CD14-positive monocyte (primary cell): ENCODE measurements at regions not wholly inside any gene's neighbourhood (a gene's known extent, or its start where the extent isn't known, plus 50 kb on each side); places are given as distances from the start of the nearest gene placed in this dataset.

ENCODE experiments used
- DNase-seq, 3 donors: peaks; one replicate each; pipeline ENCODE4 v3.0.0-alpha.2; 2011 to 2022
- H2AFZ ChIP-seq: 2 replicates; pipeline ENCODE4 v1.6.0; 2012; ENCODE audit warnings: mild to moderate bottlenecking, low read depth, low read length, inconsistent platforms; ENCODE audit not compliant: insufficient read depth, poor library complexity, severe bottlenecking
- H3K27ac ChIP-seq, 2 donors: 1 replicate in 1 of 2; 2 replicates in 1 of 2; pipeline ENCODE4 v1.5.1; 2012 to 2013; ENCODE audit warnings: low read length in 2 of 2, control low read depth in 1 of 2, inconsistent platforms in 1 of 2, low read depth in 1 of 2, mild to moderate bottlenecking in 1 of 2
- H3K27me3 ChIP-seq, 2 donors: one replicate each; pipeline versions ENCODE4 v1.6.0 to v1.6.1; 2011 to 2013; ENCODE audit warnings: low read length in 2 of 2; ENCODE audit not compliant: control insufficient read depth in 2 of 2, insufficient read depth in 2 of 2
- H3K36me3 ChIP-seq, 2 donors: replicated peaks in 1 of 2; 1 replicate in 1 of 2; 2 replicates in 1 of 2; pipeline versions ENCODE4 v1.5.1 to v1.6.1; 2012 to 2013; ENCODE audit warnings: low read length in 2 of 2, control low read depth in 1 of 2, inconsistent platforms in 1 of 2, mild to moderate bottlenecking in 1 of 2; ENCODE audit not compliant: insufficient read depth in 2 of 2, control insufficient read depth in 1 of 2
- H3K4me1 ChIP-seq, 2 donors: 1 replicate in 1 of 2; 2 replicates in 1 of 2; pipeline versions ENCODE4 v1.5.1 to v1.6.1; 2012 to 2013; ENCODE audit warnings: low read length in 2 of 2, control low read depth in 1 of 2, inconsistent platforms in 1 of 2, mild to moderate bottlenecking in 1 of 2, moderate library complexity in 1 of 2; ENCODE audit not compliant: insufficient read depth in 2 of 2, control insufficient read depth in 1 of 2
- H3K4me2 ChIP-seq: replicated peaks from 2 replicates; pipeline ENCODE3; 2012; ENCODE audit warnings: low read length, moderate library complexity, mild to moderate bottlenecking; ENCODE audit not compliant: poor library complexity, severe bottlenecking; ENCODE audit errors: extremely low read depth
- H3K4me3 ChIP-seq, 3 experiments: fragments of 200-600 bp in 1 of 3; sonication (generic) in 1 of 3; replicated peaks in 1 of 3; 1 replicate in 2 of 3; 2 replicates in 1 of 3; pipeline ENCODE4 v1.5.1; 2011 to 2013; ENCODE audit warnings: low read length in 3 of 3, mild to moderate bottlenecking in 3 of 3, control low read depth in 2 of 3, low read depth in 2 of 3, inconsistent platforms in 1 of 3, moderate library complexity in 1 of 3
- H3K79me2 ChIP-seq: 2 replicates; pipeline ENCODE4 v1.6.0; 2012; ENCODE audit warnings: mild to moderate bottlenecking, control low read depth, inconsistent platforms, low read length, moderate library complexity; ENCODE audit not compliant: insufficient read depth
- H3K9ac ChIP-seq: 2 replicates; pipeline ENCODE4 v1.6.0; 2017; ENCODE audit warnings: low read length, mild to moderate bottlenecking; ENCODE audit not compliant: insufficient read depth, poor library complexity, severe bottlenecking
- H3K9me3 ChIP-seq, 2 donors: replicated peaks in 1 of 2; 1 replicate in 1 of 2; 2 replicates in 1 of 2; pipeline versions ENCODE4 v1.5.1 to v1.6.1; 2012 to 2013; ENCODE audit warnings: low read length in 2 of 2, control low read depth in 1 of 2; ENCODE audit not compliant: control insufficient read depth in 1 of 2, insufficient read depth in 1 of 2
- H4K20me1 ChIP-seq: 2 replicates; pipeline ENCODE4 v1.6.0; 2012; ENCODE audit warnings: mild to moderate bottlenecking, low read length, control low read depth, moderate library complexity; ENCODE audit not compliant: insufficient read depth
- H3K27ac Mint-ChIP-seq, 7 donors: one replicate each; pipeline ENCODE4 v1.8.0; 2020; ENCODE audit warnings: mild to moderate bottlenecking in 7 of 7, mixed read lengths in 7 of 7, moderate library complexity in 6 of 7, inconsistent platforms in 2 of 7
- H3K27me3 Mint-ChIP-seq, 3 donors: one replicate each; pipeline ENCODE4 v1.8.0; 2021 to 2022; ENCODE audit warnings: low read depth in 3 of 3, mild to moderate bottlenecking in 3 of 3, mixed read lengths in 3 of 3, moderate library complexity in 3 of 3, inconsistent platforms in 1 of 3
- H3K36me3 Mint-ChIP-seq, 2 donors: one replicate each; pipeline ENCODE4 v1.8.0; 2020; ENCODE audit warnings: mixed read lengths in 2 of 2, inconsistent platforms in 1 of 2, mild to moderate bottlenecking in 1 of 2
- H3K4me1 Mint-ChIP-seq: one replicate; pipeline ENCODE4 v1.8.0; 2020; ENCODE audit warnings: mild to moderate bottlenecking, mixed read lengths
- H3K4me3 Mint-ChIP-seq, 2 donors: one replicate each; pipeline ENCODE4 v1.8.0; 2020; ENCODE audit warnings: mild to moderate bottlenecking in 2 of 2, mixed read lengths in 2 of 2, moderate library complexity in 1 of 2
- H3K9me3 Mint-ChIP-seq, 7 donors: one replicate each; pipeline ENCODE4 v1.8.0; 2020 to 2022; ENCODE audit warnings: mixed read lengths in 7 of 7, mild to moderate bottlenecking in 6 of 7, moderate library complexity in 6 of 7, inconsistent platforms in 2 of 7
- WGBS: methylation state at CpG from one replicate; pipeline ENCODE4 v1.1.5; 2013; ENCODE audit warnings: missing lambda C conversion rate; ENCODE audit not compliant: insufficient coverage; 5-methylcytosine and 5-hydroxymethylcytosine counted together
- intact Hi-C, 2 donors: fragments of 100-400 bp; cut with micrococcal nuclease; formaldehyde crosslinking; loops; one replicate each; pipeline versions ENCODE4 v1.15.0 to v1.15.1; 2023
- TF ChIP-seq, protein P1 (sequence below): fragments of 200-600 bp; IDR thresholded peaks from one replicate; pipeline ENCODE4 v1.8.0; 2022; ENCODE audit warnings: antibody characterized with exemption, mild to moderate bottlenecking

DNA sequence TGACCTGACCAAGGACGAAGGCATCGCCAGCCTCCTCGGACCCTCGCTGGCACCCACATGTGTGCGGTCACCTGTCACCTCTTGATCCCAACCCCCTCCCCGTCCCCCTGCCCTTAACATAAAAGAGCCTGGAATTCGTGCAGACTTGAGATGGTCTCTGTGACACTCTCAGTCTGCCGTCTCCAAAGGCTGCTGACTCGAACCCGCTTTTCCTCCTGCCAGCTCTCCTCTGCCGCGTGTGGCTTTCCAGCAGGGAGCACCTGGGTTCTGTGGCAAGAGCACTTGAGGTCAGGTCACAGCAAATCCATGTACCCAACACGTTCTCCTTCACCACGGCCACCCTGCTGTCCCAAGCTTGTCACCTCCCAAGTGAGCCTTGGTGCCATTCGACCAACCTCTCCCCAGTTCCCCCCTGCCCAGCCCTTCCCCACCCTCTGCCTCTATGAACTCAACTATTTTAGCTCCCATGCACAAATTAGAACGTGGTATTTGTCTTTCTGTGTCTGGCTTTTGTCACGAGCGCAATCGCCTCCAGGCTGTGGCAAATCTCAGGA, 207.6 kb downstream of the BRD1 start:
- no peak overlapping the region for H3K9ac ChIP-seq
- Mint-ChIP-seq H3K4me3 (no peak overlapping the region), H3K27me3 (peaks cover 0 to 1% (median 0%) of the 10 kb centered on the region in 3 donors), H3K36me3 (peaks cover 29 to 59% of the 10 kb centered on the region in 2 donors), H3K9me3 (peaks cover 19 to 27% (median 26%) of the 10 kb centered on the region in 7 donors), H3K27ac (no peak overlapping the region), H3K4me1 (no peaks in the 10 kb centered on the region)
- WGBS: 94% methylated on average over 19 of the region's 19 CpGs
- H3K4me2 ChIP-seq: no peak overlapping the region
- no peaks in the 10 kb centered on the region for H3K27me3 ChIP-seq
- peaks cover 25 to 41% of the 10 kb centered on the region in 2 donors for H3K9me3 ChIP-seq
- no peak overlapping the region for H2AFZ ChIP-seq
- peaks cover 6 to 11% of the 10 kb centered on the region in 2 donors for H3K36me3 ChIP-seq
- no peak for DNase-seq
- no peak overlapping the region for H3K4me3 ChIP-seq
- TF ChIP-seq, protein P1, sequence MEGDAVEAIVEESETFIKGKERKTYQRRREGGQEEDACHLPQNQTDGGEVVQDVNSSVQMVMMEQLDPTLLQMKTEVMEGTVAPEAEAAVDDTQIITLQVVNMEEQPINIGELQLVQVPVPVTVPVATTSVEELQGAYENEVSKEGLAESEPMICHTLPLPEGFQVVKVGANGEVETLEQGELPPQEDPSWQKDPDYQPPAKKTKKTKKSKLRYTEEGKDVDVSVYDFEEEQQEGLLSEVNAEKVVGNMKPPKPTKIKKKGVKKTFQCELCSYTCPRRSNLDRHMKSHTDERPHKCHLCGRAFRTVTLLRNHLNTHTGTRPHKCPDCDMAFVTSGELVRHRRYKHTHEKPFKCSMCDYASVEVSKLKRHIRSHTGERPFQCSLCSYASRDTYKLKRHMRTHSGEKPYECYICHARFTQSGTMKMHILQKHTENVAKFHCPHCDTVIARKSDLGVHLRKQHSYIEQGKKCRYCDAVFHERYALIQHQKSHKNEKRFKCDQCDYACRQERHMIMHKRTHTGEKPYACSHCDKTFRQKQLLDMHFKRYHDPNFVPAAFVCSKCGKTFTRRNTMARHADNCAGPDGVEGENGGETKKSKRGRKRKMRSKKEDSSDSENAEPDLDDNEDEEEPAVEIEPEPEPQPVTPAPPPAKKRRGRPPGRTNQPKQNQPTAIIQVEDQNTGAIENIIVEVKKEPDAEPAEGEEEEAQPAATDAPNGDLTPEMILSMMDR: no peak
- peaks cover 54% of the 10 kb centered on the region for H4K20me1 ChIP-seq
- no peak overlapping the region for H3K27ac ChIP-seq
- H3K79me2 ChIP-seq: no peaks in the 10 kb centered on the region
- intact Hi-C loops: no loop called here
- no peaks in the 10 kb centered on the region for H3K4me1 ChIP-seq

DNA sequence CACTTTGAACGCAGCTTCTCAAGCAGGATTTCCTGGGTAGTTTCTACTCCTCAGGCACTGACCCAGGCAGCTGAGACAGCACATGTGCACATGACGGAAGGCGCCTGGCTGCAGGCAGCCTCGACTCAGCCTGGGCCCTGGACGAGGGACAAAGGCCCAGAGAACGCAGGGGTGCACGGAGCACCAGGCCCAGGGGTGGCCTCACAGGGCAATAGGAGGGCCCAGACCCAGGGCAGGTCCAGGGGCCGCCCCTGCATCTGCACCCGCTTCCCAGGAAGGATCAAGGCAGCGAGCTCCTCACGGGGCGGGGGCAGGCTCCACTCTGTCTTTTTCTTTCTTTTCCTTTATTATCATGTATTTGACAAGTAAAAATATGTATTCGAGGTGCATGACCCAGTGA, 208.4 kb downstream of the BRD1 start:
- H3K79me2 ChIP-seq: no peaks in the 10 kb centered on the region
- no peaks in the 10 kb centered on the region for H3K27me3 ChIP-seq
- H4K20me1 ChIP-seq: peaks cover 46% of the 10 kb centered on the region
- H3K4me1 ChIP-seq: no peaks in the 10 kb centered on the region
- Mint-ChIP-seq H3K36me3 (peaks cover 29 to 61% of the 10 kb centered on the region in 2 donors), H3K9me3 (peaks cover 24 to 33% (median 30%) of the 10 kb centered on the region in 7 donors), H3K27ac (no peak overlapping the region), H3K27me3 (peaks cover 0 to 1% (median 0%) of the 10 kb centered on the region in 3 donors), H3K4me3 (no peak overlapping the region), H3K4me1 (no peaks in the 10 kb centered on the region)
- H3K36me3 ChIP-seq: peaks cover 6 to 11% of the 10 kb centered on the region in 2 donors
- DNase-seq: no peak
- no peak overlapping the region for H2AFZ ChIP-seq
- no peak overlapping the region for H3K4me3 ChIP-seq
- no peak overlapping the region for H3K9ac ChIP-seq
- H3K4me2 ChIP-seq: no peak overlapping the region
- intact Hi-C loops: no loop called here
- 90% methylated on average over 8 of the region's 13 CpGs for WGBS
- no peak overlapping the region for H3K27ac ChIP-seq
- peaks cover 30 to 45% of the 10 kb centered on the region in 2 donors for H3K9me3 ChIP-seq
- TF ChIP-seq, protein P1: no peak
